ENCODE measurements at regions not wholly inside any gene's neighbourhood (a gene's known extent, or its start where the extent isn't known, plus 50 kb on each side); places are given as distances from the start of the nearest gene placed in this dataset.
"Not testable (repeated sequence)": the region's sequence is repeated elsewhere in the genome, so short reads cannot be mapped to it uniquely, and the experiment has no call there.

- Histone ChIP-seq H3K27ac (ENCODE audit: insufficient read length, low read depth, low read length) (no peak overlapping the region), H2BK120ac (ENCODE audit: low read depth, low read length, poor library complexity, severe bottlenecking) (no peak overlapping the region), H3K23me2 (ENCODE audit: insufficient read length, low read depth, low read length, poor library complexity, severe bottlenecking) (no peaks in the 10 kb centered on the region), H2BK5ac (ENCODE audit: insufficient read length, low read length) (no peak overlapping the region), H3K79me1 (ENCODE audit: insufficient read depth, low read depth, low read length, poor library complexity, severe bottlenecking) (no peaks in the 10 kb centered on the region), H2AFZ (ENCODE audit: low read length) (no peak overlapping the region), H4K20me1 (ENCODE audit: control insufficient read depth, insufficient read depth, insufficient read length) (no peaks in the 10 kb centered on the region), H2BK15ac (ENCODE audit: low read depth, low read length) (no peak overlapping the region), H3T11ph (ENCODE audit: low read length) (no peak overlapping the region), H4K8ac (replicated peaks; ENCODE audit: insufficient read length, low read depth, low read length) (no peak overlapping the region), H3K4me1 (ENCODE audit: insufficient read depth, low read length) (peaks cover 2% of the 10 kb centered on the region; the same call in 1 of the 2 replicates), H3K9me3 (ENCODE audit: control insufficient read depth, low read depth, low read length) (no peaks in the 10 kb centered on the region), H2BK20ac (ENCODE audit: low read depth, low read length, poor library complexity, severe bottlenecking) (no peak overlapping the region), H3K56ac (ENCODE audit: insufficient read length, low read depth, low read length) (no peak overlapping the region), H3K4me2 (ENCODE audit: insufficient read depth, insufficient read length, low read length) (no peak overlapping the region), H4K5ac (ENCODE audit: insufficient read length, low read depth, low read length) (no peak overlapping the region), H3K14ac (ENCODE audit: insufficient read depth, low read length) (no peak overlapping the region), H4K91ac (ENCODE audit: insufficient read length, low read depth, low read length) (no peak overlapping the region), H3K27me3 (ENCODE audit: insufficient read depth, low read length) (no peaks in the 10 kb centered on the region), H3K18ac (ENCODE audit: insufficient read length, low read depth, low read length) (no peak overlapping the region), H3K79me2 (ENCODE audit: insufficient read depth, low read length) (no peaks in the 10 kb centered on the region), H2AK5ac (ENCODE audit: insufficient read length, low read length) (no peak overlapping the region), H3K9ac (ENCODE audit: extremely low read depth, insufficient read length, low read length) (no peak overlapping the region), H2BK12ac (ENCODE audit: insufficient read length, low read depth, low read length) (no peak overlapping the region), H3K4ac (ENCODE audit: low read depth, low read length) (no peak overlapping the region), H3K23ac (ENCODE audit: insufficient read length, low read depth, low read length) (no peak overlapping the region)
- peaks cover 4 to 5% of the 10 kb centered on the region in 2 experiments; a peak in 3 of 5 replicates for H3K9me3 Mint-ChIP-seq
- WGBS (ENCODE audit: extremely low coverage, insufficient read length, low lambda C conversion rate) = no CpG with 5 or more reads among the region's 6 CpGs
- no peak for DNase-seq
- H3K27ac Mint-ChIP-seq = no peak overlapping the region
- H3K4me1 Mint-ChIP-seq = peaks cover 42 to 45% of the 10 kb centered on the region in 2 experiments
- no peak overlapping the region for H3K4me3 Mint-ChIP-seq
- TF ChIP-seq CTCF (conservative IDR thresholded peaks at IDR 0.05) = no peak
- peaks cover 0 to 6% (median 5%) of the 10 kb centered on the region in 3 experiments; a peak in 4 of 7 replicates for H3K36me3 Mint-ChIP-seq (ENCODE audit: insufficient read depth in 1 of 3, low read depth in 3 of 3)
- no peaks in the 10 kb centered on the region for H3K27me3 Mint-ChIP-seq (ENCODE audit: low read depth)
Measured at GRCh38 chr21:35517865-35518264, 468.8 kb upstream of the RUNX1 start.

- not testable (repeated sequence) for H3K79me2 ChIP-seq (ENCODE audit: insufficient read depth, low read length); H3K36me3 Mint-ChIP-seq (ENCODE audit: insufficient read depth in 1 of 3, low read depth in 3 of 3); H3K18ac ChIP-seq (ENCODE audit: insufficient read length, low read depth, low read length); H3K27me3 Mint-ChIP-seq (ENCODE audit: low read depth); H3K23ac ChIP-seq (ENCODE audit: insufficient read length, low read depth, low read length); H3K4ac ChIP-seq (ENCODE audit: low read depth, low read length); H3K27ac Mint-ChIP-seq; H4K91ac ChIP-seq (ENCODE audit: insufficient read length, low read depth, low read length); H3K4me2 ChIP-seq (ENCODE audit: insufficient read depth, insufficient read length, low read length); H2BK12ac ChIP-seq (ENCODE audit: insufficient read length, low read depth, low read length); H4K20me1 ChIP-seq (ENCODE audit: control insufficient read depth, insufficient read depth, insufficient read length); H3K14ac ChIP-seq (ENCODE audit: insufficient read depth, low read length); H3K23me2 ChIP-seq (ENCODE audit: insufficient read length, low read depth, low read length, poor library complexity, severe bottlenecking); H2BK15ac ChIP-seq (ENCODE audit: low read depth, low read length); H3T11ph ChIP-seq (ENCODE audit: low read length); H3K4me3 Mint-ChIP-seq; H3K9me3 Mint-ChIP-seq; H3K79me1 ChIP-seq (ENCODE audit: insufficient read depth, low read depth, low read length, poor library complexity, severe bottlenecking); H2AFZ ChIP-seq (ENCODE audit: low read length); H3K9me3 ChIP-seq (ENCODE audit: control insufficient read depth, low read depth, low read length); H3K4me1 ChIP-seq (ENCODE audit: insufficient read depth, low read length); H3K9ac ChIP-seq (ENCODE audit: extremely low read depth, insufficient read length, low read length); H3K27ac ChIP-seq (ENCODE audit: insufficient read length, low read depth, low read length); H2BK20ac ChIP-seq (ENCODE audit: low read depth, low read length, poor library complexity, severe bottlenecking); H2BK5ac ChIP-seq (ENCODE audit: insufficient read length, low read length); H3K27me3 ChIP-seq (ENCODE audit: insufficient read depth, low read length); H2BK120ac ChIP-seq (ENCODE audit: low read depth, low read length, poor library complexity, severe bottlenecking); DNase-seq; H3K56ac ChIP-seq (ENCODE audit: insufficient read length, low read depth, low read length); H4K5ac ChIP-seq (ENCODE audit: insufficient read length, low read depth, low read length); H4K8ac ChIP-seq (replicated peaks; ENCODE audit: insufficient read length, low read depth, low read length); H2AK5ac ChIP-seq (ENCODE audit: insufficient read length, low read length)
- WGBS (ENCODE audit: extremely low coverage, insufficient read length, low lambda C conversion rate) = no CpG with 5 or more reads among the region's 2 CpGs
- H3K4me1 Mint-ChIP-seq = peaks cover 37 to 38% of the 10 kb centered on the region in 2 experiments
Measured at GRCh38 chr21:35516292-35516691, 467.2 kb upstream of the RUNX1 start.

All from H9 (cell line).